ENCODE measurements at regions not wholly inside any gene's neighbourhood (a gene's known extent, or its start where the extent isn't known, plus 50 kb on each side); places are given as distances from the start of the nearest gene placed in this dataset.
A peak's percentile ranks its signal among the peaks of the same experiment; 100 is the strongest.

DNA sequence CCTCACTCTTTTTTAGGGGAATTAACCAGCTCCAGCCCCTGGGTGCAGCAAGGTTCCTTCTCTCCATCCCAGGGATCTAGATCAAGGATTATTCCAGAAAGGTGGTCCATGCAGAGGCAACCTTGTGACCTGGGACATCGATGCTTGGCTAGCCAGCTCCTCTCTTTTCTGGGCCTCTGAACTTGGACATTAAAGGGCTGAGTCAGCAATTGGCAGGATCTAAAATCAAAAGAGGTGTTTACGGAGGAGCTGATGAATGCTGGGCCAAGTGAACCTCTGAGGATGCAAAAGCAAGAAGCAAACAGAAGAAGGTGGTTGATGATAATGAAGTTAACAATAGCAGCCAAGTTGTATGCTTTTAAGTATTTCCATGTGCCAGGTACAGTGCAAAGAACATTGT is 207.0 kb downstream of the MAF start (continued):
- TF ChIP-seq, protein P1, sequence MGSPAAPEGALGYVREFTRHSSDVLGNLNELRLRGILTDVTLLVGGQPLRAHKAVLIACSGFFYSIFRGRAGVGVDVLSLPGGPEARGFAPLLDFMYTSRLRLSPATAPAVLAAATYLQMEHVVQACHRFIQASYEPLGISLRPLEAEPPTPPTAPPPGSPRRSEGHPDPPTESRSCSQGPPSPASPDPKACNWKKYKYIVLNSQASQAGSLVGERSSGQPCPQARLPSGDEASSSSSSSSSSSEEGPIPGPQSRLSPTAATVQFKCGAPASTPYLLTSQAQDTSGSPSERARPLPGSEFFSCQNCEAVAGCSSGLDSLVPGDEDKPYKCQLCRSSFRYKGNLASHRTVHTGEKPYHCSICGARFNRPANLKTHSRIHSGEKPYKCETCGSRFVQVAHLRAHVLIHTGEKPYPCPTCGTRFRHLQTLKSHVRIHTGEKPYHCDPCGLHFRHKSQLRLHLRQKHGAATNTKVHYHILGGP (tag by site-specific recombination; IDR thresholded peaks at IDR 0.05): no peak
- TF ChIP-seq RBAK (tag by site-specific recombination; IDR thresholded peaks at IDR 0.05) (no peak), ZNF175 (tag by site-specific recombination; IDR thresholded peaks at IDR 0.05) (no peak), ZBTB20 (tag by site-specific recombination; IDR thresholded peaks at IDR 0.05) (no peak), ZNF76 (tag by site-specific recombination; IDR thresholded peaks at IDR 0.05; ENCODE audit: borderline replicate concordance, low read depth) (no peak), ZSCAN23 (tag by site-specific recombination; IDR thresholded peaks at IDR 0.05) (no peak), ZNF423 (tag by site-specific recombination; IDR thresholded peaks at IDR 0.05) (no peak), ZNF610 (tag by site-specific recombination; IDR thresholded peaks at IDR 0.05; ENCODE audit: borderline replicate concordance) (no peak), HOXD13 (CRISPR knock-in tag; IDR thresholded peaks at IDR 0.05; ENCODE audit: borderline replicate concordance) (no peak), SALL2 (tag by site-specific recombination; IDR thresholded peaks at IDR 0.05; ENCODE audit: borderline replicate concordance) (no peak)
- TF ChIP-seq, protein P2, sequence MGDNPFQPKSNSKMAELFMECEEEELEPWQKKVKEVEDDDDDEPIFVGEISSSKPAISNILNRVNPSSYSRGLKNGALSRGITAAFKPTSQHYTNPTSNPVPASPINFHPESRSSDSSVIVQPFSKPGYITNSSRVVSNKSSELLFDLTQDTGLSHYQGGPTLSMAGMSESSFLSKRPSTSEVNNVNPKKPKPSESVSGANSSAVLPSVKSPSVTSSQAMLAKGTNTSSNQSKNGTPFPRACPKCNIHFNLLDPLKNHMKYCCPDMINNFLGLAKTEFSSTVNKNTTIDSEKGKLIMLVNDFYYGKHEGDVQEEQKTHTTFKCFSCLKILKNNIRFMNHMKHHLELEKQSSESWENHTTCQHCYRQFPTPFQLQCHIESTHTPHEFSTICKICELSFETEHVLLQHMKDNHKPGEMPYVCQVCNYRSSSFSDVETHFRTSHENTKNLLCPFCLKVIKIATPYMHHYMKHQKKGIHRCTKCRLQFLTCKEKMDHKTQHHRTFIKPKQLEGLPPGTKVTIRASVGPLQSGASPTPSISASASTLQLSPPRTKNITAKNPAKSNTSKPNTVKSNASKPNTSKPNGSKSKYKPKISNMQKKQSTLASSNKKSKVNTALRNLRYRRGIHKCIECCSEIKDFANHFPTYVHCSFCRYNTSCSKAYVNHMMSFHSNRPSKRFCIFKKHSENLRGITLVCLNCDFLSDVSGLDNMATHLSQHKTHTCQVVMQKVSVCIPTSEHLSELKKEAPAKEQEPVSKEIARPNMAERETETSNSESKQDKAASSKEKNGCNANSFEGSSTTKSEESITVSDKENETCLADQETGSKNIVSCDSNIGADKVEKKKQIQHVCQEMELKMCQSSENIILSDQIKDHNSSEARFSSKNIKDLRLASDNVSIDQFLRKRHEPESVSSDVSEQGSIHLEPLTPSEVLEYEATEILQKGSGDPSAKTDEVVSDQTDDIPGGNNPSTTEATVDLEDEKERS (tag by site-specific recombination; IDR thresholded peaks at IDR 0.05): no peak

DNA sequence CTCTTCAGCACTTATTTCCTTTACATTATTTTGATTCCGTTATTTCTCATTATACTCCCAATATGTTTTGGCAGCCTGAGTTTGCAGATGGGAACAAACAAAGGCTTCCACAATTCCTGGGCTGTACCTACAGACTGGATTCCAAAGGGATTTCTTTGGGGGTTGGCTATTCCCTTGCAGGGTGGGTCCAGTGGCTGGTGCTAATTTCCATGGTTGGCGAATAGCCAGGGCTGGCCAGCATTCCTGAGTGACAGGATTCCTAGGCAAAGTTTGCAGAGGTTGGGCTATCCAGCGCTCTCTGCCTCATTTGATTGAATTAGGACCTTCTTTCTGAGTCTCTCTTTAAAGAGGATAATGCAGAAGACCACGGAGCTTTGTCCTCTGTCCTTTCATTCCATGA is 207.4 kb downstream of the MAF start:
- Histone ChIP-seq H3K4me1 (ENCODE audit: control insufficient read depth, insufficient read depth, low read length) (no peaks in the 10 kb centered on the region), H3K4me3 (ENCODE audit: low read depth, low read length) (no peak overlapping the region), H3K9me3 (ENCODE audit: control insufficient read depth, insufficient read depth, low read depth, low read length) (no peaks in the 10 kb centered on the region), H3K36me3 (ENCODE audit: control insufficient read depth in 2 of 2, insufficient read depth in 1 of 2, low read length in 2 of 2) (no peaks in the 10 kb centered on the region), H3K27ac (ENCODE audit: extremely low read depth, low read depth, low read length) (no peak overlapping the region)
- TF ChIP-seq MZF1 (tag by site-specific recombination; IDR thresholded peaks at IDR 0.05; ENCODE audit: borderline replicate concordance): no peak
- TF ChIP-seq ZNF473 (tag by site-specific recombination; IDR thresholded peaks at IDR 0.05): no peak
- no peak for TF ChIP-seq KLF16 (tag by site-specific recombination; IDR thresholded peaks at IDR 0.05)
- TF ChIP-seq ZBTB21 (tag by site-specific recombination; IDR thresholded peaks at IDR 0.05): no peak
- no peak for TF ChIP-seq ZNF132 (tag by site-specific recombination; IDR thresholded peaks at IDR 0.05; ENCODE audit: borderline replicate concordance)
- TF ChIP-seq GLIS2 (tag by site-specific recombination; IDR thresholded peaks at IDR 0.05): no peak
- TF ChIP-seq OVOL3 (tag by site-specific recombination; IDR thresholded peaks at IDR 0.05): no peak
- TF ChIP-seq ZNF548 (tag by site-specific recombination; IDR thresholded peaks at IDR 0.05): no peak
- no peak for TF ChIP-seq ZNF37A (tag by site-specific recombination; IDR thresholded peaks at IDR 0.05)
- no peak for TF ChIP-seq ZNF670 (tag by site-specific recombination; IDR thresholded peaks at IDR 0.05; ENCODE audit: low read depth)
- ChIA-PET POLR2A (no interaction called here), CTCF (no interaction called here)

DNA sequence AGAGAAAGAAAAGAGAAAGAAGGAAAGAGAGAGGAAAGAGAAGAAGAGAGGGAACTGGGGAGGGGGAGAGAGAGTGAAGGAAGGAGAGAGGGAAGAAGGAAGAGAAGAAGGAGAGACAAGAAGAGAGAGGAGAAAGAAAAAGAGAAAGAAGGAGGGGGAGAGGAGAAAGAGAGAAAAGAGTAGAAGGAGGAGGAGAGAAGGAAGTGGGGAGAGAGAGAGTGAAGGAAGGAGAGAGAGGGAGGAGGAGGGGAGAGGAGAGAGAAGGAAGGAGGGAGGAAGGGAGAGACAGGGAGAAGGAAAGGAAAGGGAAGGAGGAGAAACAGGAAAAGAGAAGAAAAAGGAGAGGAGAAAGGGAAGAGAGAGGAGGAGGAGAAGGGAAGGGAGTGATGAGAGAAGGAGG is 208.5 kb downstream of the MAF start:
- no peak overlapping the region for H3K4me3 ChIP-seq (ENCODE audit: low read depth, low read length)
- ChIA-PET POLR2A (no interaction called here), CTCF (no interaction called here)
- H3K4me1 ChIP-seq (ENCODE audit: control insufficient read depth, insufficient read depth, low read length): no peaks in the 10 kb centered on the region
- TF ChIP-seq ZNF366 (tag by site-specific recombination; conservative IDR thresholded peaks at IDR 0.05) (peak; percentile 82), PRDM1 (tag by site-specific recombination; IDR thresholded peaks at IDR 0.05) (peak; percentile 85), ZNF776 (tag by site-specific recombination; IDR thresholded peaks at IDR 0.05; ENCODE audit: borderline replicate concordance) (0 out of 2 replicates have a peak, but pooled peaks have one; percentile 19), ZNF596 (tag by site-specific recombination; IDR thresholded peaks at IDR 0.05) (0 out of 2 replicates have a peak, but pooled peaks have one; percentile 24), SP2 (tag by site-specific recombination; IDR thresholded peaks at IDR 0.05) (no peak)
- TF ChIP-seq, protein P3, sequence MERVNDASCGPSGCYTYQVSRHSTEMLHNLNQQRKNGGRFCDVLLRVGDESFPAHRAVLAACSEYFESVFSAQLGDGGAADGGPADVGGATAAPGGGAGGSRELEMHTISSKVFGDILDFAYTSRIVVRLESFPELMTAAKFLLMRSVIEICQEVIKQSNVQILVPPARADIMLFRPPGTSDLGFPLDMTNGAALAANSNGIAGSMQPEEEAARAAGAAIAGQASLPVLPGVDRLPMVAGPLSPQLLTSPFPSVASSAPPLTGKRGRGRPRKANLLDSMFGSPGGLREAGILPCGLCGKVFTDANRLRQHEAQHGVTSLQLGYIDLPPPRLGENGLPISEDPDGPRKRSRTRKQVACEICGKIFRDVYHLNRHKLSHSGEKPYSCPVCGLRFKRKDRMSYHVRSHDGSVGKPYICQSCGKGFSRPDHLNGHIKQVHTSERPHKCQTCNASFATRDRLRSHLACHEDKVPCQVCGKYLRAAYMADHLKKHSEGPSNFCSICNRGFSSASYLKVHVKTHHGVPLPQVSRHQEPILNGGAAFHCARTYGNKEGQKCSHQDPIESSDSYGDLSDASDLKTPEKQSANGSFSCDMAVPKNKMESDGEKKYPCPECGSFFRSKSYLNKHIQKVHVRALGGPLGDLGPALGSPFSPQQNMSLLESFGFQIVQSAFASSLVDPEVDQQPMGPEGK (tag by site-specific recombination; IDR thresholded peaks at IDR 0.05): no peak
- no peaks in the 10 kb centered on the region for H3K36me3 ChIP-seq (ENCODE audit: control insufficient read depth in 2 of 2, insufficient read depth in 1 of 2, low read length in 2 of 2)
- no peak overlapping the region for H3K27ac ChIP-seq (ENCODE audit: extremely low read depth, low read depth, low read length)
- H3K9me3 ChIP-seq (ENCODE audit: control insufficient read depth, insufficient read depth, low read depth, low read length): no peaks in the 10 kb centered on the region

Data from HEK293 (cell line).